OCI-LY1 (cell line): ENCODE measurements at regions not wholly inside any gene's neighbourhood (a gene's known extent, or its start where the extent isn't known, plus 50 kb on each side); places are given as distances from the start of the nearest gene placed in this dataset.

Experiments
- H2AFZ ChIP-seq: fragments of 200-600 bp; sonication (generic), shearing (Covaris generic); 2 replicates; pipeline ENCODE4 v1.6.0; 2014; ENCODE audit warnings: antibody characterized with exemption, mild to moderate bottlenecking, low read length
- H3F3A ChIP-seq: fragments of 200-600 bp; sonication (generic), shearing (Covaris generic); 2 replicates; pipeline ENCODE4 v1.6.0; 2014; ENCODE audit warnings: mild to moderate bottlenecking, antibody characterized with exemption, low read length, moderate library complexity; ENCODE audit not compliant: insufficient read depth
- H3K27ac ChIP-seq: fragments of 200-600 bp; sonication (generic); 2 replicates; pipeline ENCODE4 v1.5.1; 2014; ENCODE audit warnings: low read length, mixed run types, mild to moderate bottlenecking, low read depth; ENCODE audit not compliant: poor library complexity, severe bottlenecking
- H3K27me3 ChIP-seq: fragments of 200-600 bp; sonication (generic); 2 replicates; pipeline ENCODE4 v1.6.0; 2014; ENCODE audit warnings: antibody characterized with exemption, mild to moderate bottlenecking, low read length, moderate library complexity; ENCODE audit not compliant: insufficient read depth
- H3K36me3 ChIP-seq: fragments of 200-600 bp; sonication (generic); 2 replicates; pipeline ENCODE4 v1.6.1; 2014; ENCODE audit warnings: mild to moderate bottlenecking, antibody characterized with exemption, low read length, moderate library complexity, mixed read lengths; ENCODE audit not compliant: insufficient read depth
- H3K4me1 ChIP-seq: fragments of 200-600 bp; sonication (generic); 2 replicates; pipeline ENCODE4 v1.5.1; 2014; ENCODE audit warnings: mild to moderate bottlenecking, low read length, moderate library complexity; ENCODE audit not compliant: insufficient read depth, severe bottlenecking
- H3K4me2 ChIP-seq: fragments of 200-600 bp; sonication (generic), shearing (Covaris generic); 2 replicates; pipeline ENCODE4 v1.6.1; 2014; ENCODE audit warnings: low read length
- H3K4me3 ChIP-seq: fragments of 200-600 bp; sonication (generic); 2 replicates; pipeline ENCODE4 v1.5.1; 2014; ENCODE audit warnings: low read length, low read depth, mild to moderate bottlenecking, mixed read lengths; ENCODE audit not compliant: poor library complexity, severe bottlenecking
- H3K79me2 ChIP-seq: fragments of 200-600 bp; shearing (Covaris generic); 2 replicates; pipeline ENCODE4 v1.6.1; 2016; ENCODE audit warnings: mixed run types, low read length, mixed read lengths; ENCODE audit not compliant: insufficient read depth
- H3K9ac ChIP-seq: fragments of 200-600 bp; sonication (generic), shearing (Covaris generic); 2 replicates; pipeline ENCODE4 v1.6.1; 2014; ENCODE audit warnings: mild to moderate bottlenecking, low read length, mixed read lengths
- H3K9me2 ChIP-seq: fragments of 200-600 bp; sonication (generic), shearing (Covaris generic); 2 replicates; pipeline ENCODE4 v1.6.1; 2014; ENCODE audit warnings: low read depth, mild to moderate bottlenecking, low read length, mixed read lengths
- H3K9me3 ChIP-seq: fragments of 200-600 bp; shearing (Covaris generic); 2 replicates; pipeline ENCODE4 v1.6.1; 2014; ENCODE audit warnings: low read length, mixed read lengths
- H4K20me1 ChIP-seq: fragments of 200-600 bp; sonication (generic), shearing (Covaris generic); 2 replicates; pipeline ENCODE4 v1.6.0; 2016; ENCODE audit warnings: mild to moderate bottlenecking, low read length; ENCODE audit not compliant: insufficient read depth
- EZH2 ChIP-seq: fragments of 200-600 bp; sonication (generic), shearing (Covaris generic); IDR thresholded peaks from 2 replicates; pipeline ENCODE4 v1.8.0; 2017; ENCODE audit warnings: borderline replicate concordance, mixed run types, mild to moderate bottlenecking, antibody characterized with exemption, low read length, moderate library complexity, mixed read lengths
- TF ChIP-seq, protein P1 (sequence below): fragments of 200-600 bp; sonication (generic), shearing (Covaris generic); IDR thresholded peaks from 2 replicates; pipeline ENCODE4 v1.5.1; 2017; ENCODE audit warnings: mild to moderate bottlenecking, antibody characterized with exemption, low read length, moderate library complexity, mixed read lengths

DNA sequence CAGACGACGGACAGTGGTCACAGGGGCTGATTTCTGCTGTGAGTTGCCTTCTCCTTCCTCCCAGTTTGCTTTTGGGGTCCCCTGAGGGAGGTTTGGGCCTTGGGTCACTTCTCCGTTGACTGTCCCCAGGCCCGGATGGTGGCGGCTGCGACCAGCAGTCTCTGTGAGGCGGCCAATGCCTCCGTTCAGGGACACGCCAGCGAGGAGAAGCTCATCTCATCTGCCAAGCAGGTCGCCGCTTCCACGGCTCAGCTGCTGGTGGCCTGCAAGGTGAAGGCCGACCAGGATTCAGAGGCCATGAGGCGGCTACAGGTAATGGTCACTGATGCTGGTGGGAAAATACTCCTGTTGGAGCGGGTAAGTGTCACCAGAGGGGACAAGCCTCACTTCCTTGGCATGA, 206.8 kb upstream of the TPM1 start:
- H3K4me3 ChIP-seq, result no peak overlapping the region
- H3K27me3 ChIP-seq, result no peaks in the 10 kb centered on the region
- H3K9me2 ChIP-seq, result no peaks in the 10 kb centered on the region
- no peaks in the 10 kb centered on the region for H3F3A ChIP-seq
- no peak overlapping the region for H3K27ac ChIP-seq
- H3K4me1 ChIP-seq, result no peaks in the 10 kb centered on the region
- H3K4me2 ChIP-seq, result no peak overlapping the region
- no peak overlapping the region for H3K9ac ChIP-seq
- H3K36me3 ChIP-seq, result no peaks in the 10 kb centered on the region
- H4K20me1 ChIP-seq, result no peaks in the 10 kb centered on the region
- no peak overlapping the region for H2AFZ ChIP-seq
- no peaks in the 10 kb centered on the region for H3K9me3 ChIP-seq
- H3K79me2 ChIP-seq, result no peaks in the 10 kb centered on the region
- TF ChIP-seq EZH2, result no peak
- TF ChIP-seq, protein P1, sequence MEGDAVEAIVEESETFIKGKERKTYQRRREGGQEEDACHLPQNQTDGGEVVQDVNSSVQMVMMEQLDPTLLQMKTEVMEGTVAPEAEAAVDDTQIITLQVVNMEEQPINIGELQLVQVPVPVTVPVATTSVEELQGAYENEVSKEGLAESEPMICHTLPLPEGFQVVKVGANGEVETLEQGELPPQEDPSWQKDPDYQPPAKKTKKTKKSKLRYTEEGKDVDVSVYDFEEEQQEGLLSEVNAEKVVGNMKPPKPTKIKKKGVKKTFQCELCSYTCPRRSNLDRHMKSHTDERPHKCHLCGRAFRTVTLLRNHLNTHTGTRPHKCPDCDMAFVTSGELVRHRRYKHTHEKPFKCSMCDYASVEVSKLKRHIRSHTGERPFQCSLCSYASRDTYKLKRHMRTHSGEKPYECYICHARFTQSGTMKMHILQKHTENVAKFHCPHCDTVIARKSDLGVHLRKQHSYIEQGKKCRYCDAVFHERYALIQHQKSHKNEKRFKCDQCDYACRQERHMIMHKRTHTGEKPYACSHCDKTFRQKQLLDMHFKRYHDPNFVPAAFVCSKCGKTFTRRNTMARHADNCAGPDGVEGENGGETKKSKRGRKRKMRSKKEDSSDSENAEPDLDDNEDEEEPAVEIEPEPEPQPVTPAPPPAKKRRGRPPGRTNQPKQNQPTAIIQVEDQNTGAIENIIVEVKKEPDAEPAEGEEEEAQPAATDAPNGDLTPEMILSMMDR, result no peak

DNA sequence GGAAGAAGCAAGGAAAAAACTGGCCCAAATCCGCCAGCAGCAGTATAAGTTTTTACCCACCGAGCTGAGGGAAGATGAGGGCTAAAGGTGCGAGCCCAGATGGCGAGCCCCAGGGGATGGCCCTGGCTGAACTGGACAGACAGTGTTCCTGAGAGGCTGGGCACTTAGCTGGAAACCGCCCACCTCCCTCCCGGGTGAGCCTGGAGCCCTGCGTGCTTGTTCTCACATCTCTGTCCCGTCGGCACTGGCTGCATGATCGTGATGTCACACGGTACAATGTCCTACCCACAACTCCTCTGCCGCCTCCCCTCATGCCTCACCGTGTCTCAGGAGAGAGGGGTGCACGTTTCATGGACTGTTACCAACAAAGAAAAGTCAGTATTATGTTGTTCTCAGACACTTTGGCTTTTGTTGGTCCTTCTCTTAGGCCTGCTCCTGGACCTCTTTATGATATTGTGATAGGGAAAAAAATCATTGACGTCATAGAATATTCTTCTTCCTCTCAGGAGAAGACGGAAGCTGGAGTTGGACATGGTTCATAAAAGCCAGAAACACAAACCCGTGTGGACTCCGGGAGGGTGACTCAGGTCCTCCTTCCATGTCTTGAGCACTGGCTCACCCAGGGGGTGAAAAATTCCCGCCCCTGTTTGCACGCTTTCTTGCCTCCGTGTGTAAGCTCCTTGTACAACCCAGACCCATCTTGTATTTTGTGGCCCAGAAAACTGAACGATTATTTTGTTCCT, 201.8 kb upstream of the TPM1 start:
- H3K4me2 ChIP-seq, result no peak overlapping the region
- no peak overlapping the region for H2AFZ ChIP-seq
- H3K27ac ChIP-seq, result no peak overlapping the region
- H3F3A ChIP-seq, result no peaks in the 10 kb centered on the region
- H3K36me3 ChIP-seq, result no peaks in the 10 kb centered on the region
- H3K4me1 ChIP-seq, result no peaks in the 10 kb centered on the region
- H3K9ac ChIP-seq, result no peak overlapping the region
- no peaks in the 10 kb centered on the region for H3K9me3 ChIP-seq
- H3K4me3 ChIP-seq, result no peak overlapping the region
- no peaks in the 10 kb centered on the region for H3K27me3 ChIP-seq
- TF ChIP-seq, protein P1, result no peak
- no peak for TF ChIP-seq EZH2
- H4K20me1 ChIP-seq, result no peaks in the 10 kb centered on the region
- H3K79me2 ChIP-seq, result no peaks in the 10 kb centered on the region
- H3K9me2 ChIP-seq, result no peaks in the 10 kb centered on the region

DNA sequence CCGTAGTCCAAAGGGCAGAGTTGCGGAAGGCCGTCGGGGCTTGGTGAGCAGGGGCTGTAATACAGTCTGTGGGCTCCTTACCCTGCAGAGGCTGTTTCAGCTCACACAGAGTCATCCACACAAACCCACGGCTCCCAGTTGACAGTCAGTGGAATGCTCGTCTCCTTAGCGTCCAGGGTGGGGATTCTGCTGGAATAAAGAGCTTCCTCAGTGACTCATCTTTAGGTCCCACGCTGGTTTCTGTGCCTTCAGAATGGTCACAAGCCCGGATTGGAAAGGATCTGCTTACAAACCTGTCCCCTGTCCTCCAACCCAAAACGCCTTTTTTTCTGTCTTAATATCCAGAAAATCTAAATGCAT, 201.3 kb upstream of the TPM1 start:
- Histone ChIP-seq H3F3A (no peaks in the 10 kb centered on the region), H3K9ac (no peak overlapping the region), H3K36me3 (no peaks in the 10 kb centered on the region), H3K9me3 (no peaks in the 10 kb centered on the region), H2AFZ (no peak overlapping the region), H3K79me2 (no peaks in the 10 kb centered on the region), H3K4me2 (no peak overlapping the region), H3K4me1 (no peaks in the 10 kb centered on the region), H3K27ac (no peak overlapping the region), H3K27me3 (no peaks in the 10 kb centered on the region), H4K20me1 (no peaks in the 10 kb centered on the region), H3K9me2 (no peaks in the 10 kb centered on the region), H3K4me3 (no peak overlapping the region)
- TF ChIP-seq, protein P1, result no peak
- no peak for TF ChIP-seq EZH2
